GM12873 (cell line): ENCODE measurements at regions not wholly inside any gene's neighbourhood (a gene's known extent, or its start where the extent isn't known, plus 50 kb on each side); places are given as distances from the start of the nearest gene placed in this dataset.

Experiments used
- CTCF ChIP-seq: IDR thresholded peaks from 2 replicates; pipeline ENCODE4 v1.5.1; 2012; ENCODE audit warnings: low read depth, mild to moderate bottlenecking, moderate library complexity, low read length, control low read depth; ENCODE audit not compliant: insufficient read depth; ENCODE audit errors: missing control alignments

- no peak for TF ChIP-seq CTCF
These were observed 322.9 kb upstream of the MAF start for GRCh38 chr16:79923431-79923830.

GRCh38 chr16:79920685-79921084 lies 320.1 kb upstream of the MAF start:
- no peak for TF ChIP-seq CTCF

GRCh38 chr16:79918916-79919315 lies 318.4 kb upstream of the MAF start:
- no peak for TF ChIP-seq CTCF

GRCh38 chr16:79915761-79916160 lies 315.2 kb upstream of the MAF start:
- TF ChIP-seq CTCF: no peak

GRCh38 chr16:79914961-79915720 lies 314.6 kb upstream of the MAF start:
- no peak for TF ChIP-seq CTCF

- no peak for TF ChIP-seq CTCF
These were observed 312.2 kb upstream of the MAF start for GRCh38 chr16:79912592-79913310.

GRCh38 chr16:79911660-79912059 lies 311.1 kb upstream of the MAF start:
- TF ChIP-seq CTCF: no peak
